NCI-H774 (cell line): ENCODE measurements at regions not wholly inside any gene's neighbourhood (a gene's known extent, or its start where the extent isn't known, plus 50 kb on each side); places are given as distances from the start of the nearest gene placed in this dataset.
A peak's percentile ranks its signal among the peaks of the same experiment; 100 is the strongest.

ENCODE experiments used
- DNase-seq: peaks from one replicate; lab custom pipeline; 2025; lab: John Stamatoyannopoulos, UW

- no peak for DNase-seq
These were observed 1494.6 kb upstream of the DDX18 start for GRCh38 chr2:116319935-116320334.

- no peak for DNase-seq
These were observed 1485.2 kb upstream of the DDX18 start for GRCh38 chr2:116329280-116329679.

GRCh38 chr2:116340690-116341089 lies 1473.8 kb upstream of the DDX18 start:
- DNase-seq, result no peak

GRCh38 chr2:116366212-116366611 lies 1448.3 kb upstream of the DDX18 start:
- no peak for DNase-seq

- no peak for DNase-seq
These were observed 1435.7 kb upstream of the DDX18 start for GRCh38 chr2:116378786-116379185.

- DNase-seq, result no peak
These were observed 1403.3 kb upstream of the DDX18 start for GRCh38 chr2:116411211-116411610.

GRCh38 chr2:116413659-116414058 lies 1400.8 kb upstream of the DDX18 start:
- DNase-seq, result no peak

GRCh38 chr2:116416731-116417377 lies 1397.6 kb upstream of the DDX18 start:
- DNase-seq, result no peak

GRCh38 chr2:116435648-116436047 lies 1378.8 kb upstream of the DDX18 start:
- no peak for DNase-seq

GRCh38 chr2:116440104-116440653 lies 1374.3 kb upstream of the DDX18 start:
- no peak for DNase-seq

- DNase-seq, result no peak
These were observed 1372.1 kb upstream of the DDX18 start for GRCh38 chr2:116442418-116442817.

GRCh38 chr2:116444256-116444872 lies 1370.1 kb upstream of the DDX18 start:
- no peak for DNase-seq

- no peak for DNase-seq
These were observed 1363.5 kb upstream of the DDX18 start for GRCh38 chr2:116450990-116451389.

GRCh38 chr2:116452651-116453050 lies 1361.8 kb upstream of the DDX18 start:
- no peak for DNase-seq

- no peak for DNase-seq
These were observed 1358.1 kb upstream of the DDX18 start for GRCh38 chr2:116456429-116456828.

- peak; percentile 65 for DNase-seq
These were observed 1347.2 kb upstream of the DDX18 start for GRCh38 chr2:116467243-116467642.

- DNase-seq, result no peak
These were observed 1337.3 kb upstream of the DDX18 start for GRCh38 chr2:116477229-116477628.

GRCh38 chr2:116487336-116487735 lies 1327.2 kb upstream of the DDX18 start:
- no peak for DNase-seq

GRCh38 chr2:116489292-116489691 lies 1325.2 kb upstream of the DDX18 start:
- DNase-seq, result no peak

- no peak for DNase-seq
These were observed 1324.5 kb upstream of the DDX18 start for GRCh38 chr2:116489944-116490343.

- no peak for DNase-seq
These were observed 1323.9 kb upstream of the DDX18 start for GRCh38 chr2:116490511-116491145.

- no peak for DNase-seq
These were observed 1323.2 kb upstream of the DDX18 start for GRCh38 chr2:116491292-116491691.

GRCh38 chr2:116499389-116499788 lies 1315.1 kb upstream of the DDX18 start:
- DNase-seq, result peak; percentile 14
